ENCODE measurements at regions not wholly inside any gene's neighbourhood (a gene's known extent, or its start where the extent isn't known, plus 50 kb on each side); places are given as distances from the start of the nearest gene placed in this dataset.

- Histone ChIP-seq H3K4me1 (ENCODE audit: control insufficient read depth, insufficient read depth, low read length) (no peaks in the 10 kb centered on the region), H4K5ac (ENCODE audit: low read depth, low read length) (no peak overlapping the region), H2BK120ac (ENCODE audit: low read depth, low read length) (no peak overlapping the region), H3K4me2 (ENCODE audit: low read depth, low read length) (no peak overlapping the region), H2AFZ (replicated peaks; ENCODE audit: low read length, poor library complexity) (no peak overlapping the region), H3K27me3 (ENCODE audit: control insufficient read depth, insufficient read depth, low read length) (no peaks in the 10 kb centered on the region), H3K9me3 (ENCODE audit: control insufficient read depth, insufficient read depth, low read length) (no peaks in the 10 kb centered on the region), H3K14ac (replicated peaks; ENCODE audit: low read depth, low read length) (no peak overlapping the region), H3K4me3 (ENCODE audit: insufficient read depth, low read depth, low read length) (no peak overlapping the region), H3K4ac (ENCODE audit: low read depth, low read length) (no peak overlapping the region), H4K91ac (ENCODE audit: insufficient read depth, low read depth, low read length) (no peak overlapping the region), H2BK15ac (ENCODE audit: low read depth, low read length) (no peak overlapping the region), H3K56ac (ENCODE audit: extremely low read depth, insufficient read depth, low read length) (no peak overlapping the region), H3K9ac (ENCODE audit: low read depth, low read length) (no peak overlapping the region), H3K36me3 (ENCODE audit: control insufficient read depth, insufficient read depth, low read length) (no peaks in the 10 kb centered on the region), H3K23ac (ENCODE audit: low read depth, low read length) (no peak overlapping the region), H4K20me1 (ENCODE audit: insufficient read depth, low read length) (no peaks in the 10 kb centered on the region), H2AK5ac (ENCODE audit: low read depth, low read length) (no peak overlapping the region), H3K9me1 (ENCODE audit: insufficient read depth, low read length) (no peaks in the 10 kb centered on the region), H2BK5ac (ENCODE audit: low read depth, low read length, poor library complexity, severe bottlenecking) (no peak overlapping the region), H3K79me1 (ENCODE audit: low read depth in 1 of 2, low read length in 2 of 2) (no peaks in the 10 kb centered on the region), H3K27ac (ENCODE audit: insufficient read depth, low read length) (no peak overlapping the region), H2AK9ac (replicated peaks; ENCODE audit: low read depth, low read length, poor library complexity) (no peak overlapping the region), H3K18ac (ENCODE audit: low read depth, low read length) (no peak overlapping the region), H4K8ac (ENCODE audit: low read depth in 2 of 2, low read length in 2 of 2) (no peak overlapping the region), H2BK20ac (ENCODE audit: low read depth, low read length) (no peak overlapping the region)
- dilution Hi-C loops (cut with HindIII; ENCODE audit: low sequenced_read_pairs, unreplicated experiment) (no loop called here), intact Hi-C loops (cut with micrococcal nuclease) (no loop called here), in situ Hi-C loops (cut with MboI; ENCODE audit: low sequenced_read_pairs) (no loop called here)
- CTCF ChIA-PET: interaction anchor here (0.6 kb wide), 1 partner anchor 1409 kb away, joined by 3 read pairs; no protein-coding TSS in a partner anchor
- TF ChIP-seq ELK1 (IDR thresholded peaks at IDR 0.05; ENCODE audit: borderline replicate concordance, low read depth, low read length) (no peak), MAFK (IDR thresholded peaks at IDR 0.05; ENCODE audit: low read depth, low read length) (no peak), RAD21 (IDR thresholded peaks at IDR 0.05; ENCODE audit: low read length) (no peak), USF2 (IDR thresholded peaks at IDR 0.05; ENCODE audit: low read depth, low read length) (no peak), CEBPB (IDR thresholded peaks at IDR 0.05; ENCODE audit: low read depth, low read length) (no peak), RFX5 (IDR thresholded peaks at IDR 0.05; ENCODE audit: low read depth, low read length) (no peak), POLR2A (IDR thresholded peaks at IDR 0.05; ENCODE audit: low read depth, low read length) (no peak), SMC3 (IDR thresholded peaks at IDR 0.05; ENCODE audit: low read depth, low read length) (no peak), NFE2L2 (IDR thresholded peaks at IDR 0.05; ENCODE audit: low read depth, low read length) (no peak)
- ATAC-seq (ENCODE audit: low read depth) (no peak), DNase-seq (no peak)
- POLR2A ChIA-PET (ENCODE audit: unreplicated experiment): no interaction called here
- BruUV-seq (replicated peaks): no TSS peak
Observed at GRCh38 chr14:28952666-28953065, 186.1 kb downstream of the FOXG1 start.

Data from IMR-90 (cell line).